ENCODE measurements at regions not wholly inside any gene's neighbourhood (a gene's known extent, or its start where the extent isn't known, plus 50 kb on each side); places are given as distances from the start of the nearest gene placed in this dataset.
"Not testable (repeated sequence)": the region's sequence is repeated elsewhere in the genome, so short reads cannot be mapped to it uniquely, and the experiment has no call there.

GRCh38 chr7:65550444-65550809 is 176.8 kb downstream of the ZNF92 start:
- ATAC-seq; BruUV-seq (replicated peaks); H3K27me3 ChIP-seq (ENCODE audit: control insufficient read depth, insufficient read depth, low read length); H3K36me3 ChIP-seq (ENCODE audit: control insufficient read depth, insufficient read depth, low read length); in situ Hi-C loops (cut with HindIII; ENCODE audit: low pct_unique_long_range_greater_than_20kb, low sequenced_read_pairs); H3K27ac ChIP-seq (ENCODE audit: low read length); CTCF ChIA-PET; H3K4me3 ChIP-seq (ENCODE audit: low read depth in 2 of 2, low read length in 2 of 2); H3K9me3 ChIP-seq (ENCODE audit: control insufficient read depth, insufficient read depth, low read depth, low read length); DNase-seq (ENCODE audit: low read depth, low spot score); H3K4me1 ChIP-seq (ENCODE audit: control insufficient read depth, insufficient read depth, low read length); intact Hi-C loops (cut with micrococcal nuclease; ENCODE audit: unreplicated experiment); POLR2A ChIA-PET: not testable (repeated sequence)

- intact Hi-C loops (cut with micrococcal nuclease; ENCODE audit: unreplicated experiment); BruUV-seq (replicated peaks); POLR2A ChIA-PET; ATAC-seq; H3K4me1 ChIP-seq (ENCODE audit: control insufficient read depth, insufficient read depth, low read length); CTCF ChIA-PET; in situ Hi-C loops (cut with HindIII; ENCODE audit: low pct_unique_long_range_greater_than_20kb, low sequenced_read_pairs); H3K9me3 ChIP-seq (ENCODE audit: control insufficient read depth, insufficient read depth, low read depth, low read length); H3K27ac ChIP-seq (ENCODE audit: low read length); H3K27me3 ChIP-seq (ENCODE audit: control insufficient read depth, insufficient read depth, low read length); H3K4me3 ChIP-seq (ENCODE audit: low read depth in 2 of 2, low read length in 2 of 2); H3K36me3 ChIP-seq (ENCODE audit: control insufficient read depth, insufficient read depth, low read length); DNase-seq (ENCODE audit: low read depth, low spot score): not testable (repeated sequence)
Observed at GRCh38 chr7:65551042-65551441, 177.4 kb downstream of the ZNF92 start.

DNA sequence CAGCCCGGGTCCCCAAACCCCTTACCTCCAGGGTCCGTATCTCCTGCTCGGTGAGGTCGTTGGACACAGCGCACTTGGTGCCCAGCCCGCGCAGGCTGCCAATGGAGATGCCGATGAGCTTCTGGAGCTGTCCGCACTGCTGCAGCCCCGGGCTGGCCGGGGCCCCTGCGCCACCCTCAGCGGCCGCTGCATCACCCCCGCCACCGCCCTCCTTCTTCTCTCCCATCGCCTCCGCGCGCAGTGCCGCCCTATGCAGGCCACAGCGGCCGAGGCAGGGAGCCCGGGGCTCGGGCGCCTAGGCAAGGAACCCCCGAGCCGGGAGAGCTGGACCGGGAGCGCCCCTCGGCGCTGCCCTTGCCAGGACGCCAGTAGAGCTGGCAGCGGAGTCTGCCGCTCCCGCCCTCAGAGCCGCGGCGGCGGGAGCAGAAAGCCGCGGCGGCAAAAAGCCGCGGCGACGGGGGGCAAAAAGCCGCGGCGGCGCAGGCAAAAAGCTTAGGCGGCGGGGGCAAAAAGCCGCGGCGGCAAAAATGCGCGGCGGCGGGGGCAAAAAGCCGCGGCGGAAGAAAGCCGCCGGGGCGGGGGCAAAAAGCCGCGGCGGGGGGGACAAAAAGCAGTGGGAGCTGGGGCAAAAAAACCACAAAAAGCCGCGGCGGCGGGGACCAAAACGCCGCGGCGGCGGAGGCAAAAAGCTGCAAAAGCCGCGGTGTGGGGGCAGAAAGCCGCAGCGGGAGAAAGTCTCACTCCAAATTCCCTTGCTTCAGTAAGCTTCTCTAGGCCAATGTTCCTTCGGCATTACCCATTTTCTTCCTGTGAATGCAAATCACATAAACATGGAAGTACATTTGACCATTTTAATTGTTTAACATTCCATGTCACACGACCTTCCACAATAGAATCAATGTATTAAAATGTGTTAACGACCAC is 181.2 kb downstream of the ZNF92 start:
- H3K36me3 ChIP-seq (ENCODE audit: control insufficient read depth, insufficient read depth, low read length); H3K27ac ChIP-seq (ENCODE audit: low read length); H3K4me3 ChIP-seq (ENCODE audit: low read depth in 2 of 2, low read length in 2 of 2); in situ Hi-C loops (cut with HindIII; ENCODE audit: low pct_unique_long_range_greater_than_20kb, low sequenced_read_pairs); POLR2A ChIA-PET; intact Hi-C loops (cut with micrococcal nuclease; ENCODE audit: unreplicated experiment); CTCF ChIA-PET; BruUV-seq (replicated peaks); DNase-seq (ENCODE audit: low read depth, low spot score); H3K27me3 ChIP-seq (ENCODE audit: control insufficient read depth, insufficient read depth, low read length); H3K9me3 ChIP-seq (ENCODE audit: control insufficient read depth, insufficient read depth, low read depth, low read length); H3K4me1 ChIP-seq (ENCODE audit: control insufficient read depth, insufficient read depth, low read length): not testable (repeated sequence)
- ATAC-seq, result peak; percentile 75

DNA sequence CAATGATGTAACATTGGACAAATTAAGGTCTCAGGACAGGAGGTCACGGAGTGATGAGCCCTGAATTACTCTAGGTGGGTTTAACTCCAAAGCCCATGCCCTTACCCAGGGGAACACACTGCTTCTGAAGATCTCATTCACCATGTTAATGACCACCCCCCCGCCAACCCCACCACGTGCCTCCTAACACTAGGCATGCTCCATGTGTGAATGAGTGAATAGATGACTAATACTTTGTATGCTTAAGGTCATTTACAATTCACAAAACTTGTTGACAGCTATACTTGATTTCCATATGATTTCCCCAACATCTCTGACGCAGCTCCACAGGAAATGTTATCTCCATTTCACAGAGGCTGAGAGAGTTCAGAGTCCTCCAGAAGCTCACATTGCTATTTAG is 184.9 kb downstream of the ZNF92 start:
- intact Hi-C loops (cut with micrococcal nuclease; ENCODE audit: unreplicated experiment); H3K36me3 ChIP-seq (ENCODE audit: control insufficient read depth, insufficient read depth, low read length); H3K4me3 ChIP-seq (ENCODE audit: low read depth in 2 of 2, low read length in 2 of 2); CTCF ChIA-PET; ATAC-seq; DNase-seq (ENCODE audit: low read depth, low spot score); H3K9me3 ChIP-seq (ENCODE audit: control insufficient read depth, insufficient read depth, low read depth, low read length); POLR2A ChIA-PET; H3K27ac ChIP-seq (ENCODE audit: low read length); BruUV-seq (replicated peaks); H3K4me1 ChIP-seq (ENCODE audit: control insufficient read depth, insufficient read depth, low read length); H3K27me3 ChIP-seq (ENCODE audit: control insufficient read depth, insufficient read depth, low read length); in situ Hi-C loops (cut with HindIII; ENCODE audit: low pct_unique_long_range_greater_than_20kb, low sequenced_read_pairs): not testable (repeated sequence)

DNA sequence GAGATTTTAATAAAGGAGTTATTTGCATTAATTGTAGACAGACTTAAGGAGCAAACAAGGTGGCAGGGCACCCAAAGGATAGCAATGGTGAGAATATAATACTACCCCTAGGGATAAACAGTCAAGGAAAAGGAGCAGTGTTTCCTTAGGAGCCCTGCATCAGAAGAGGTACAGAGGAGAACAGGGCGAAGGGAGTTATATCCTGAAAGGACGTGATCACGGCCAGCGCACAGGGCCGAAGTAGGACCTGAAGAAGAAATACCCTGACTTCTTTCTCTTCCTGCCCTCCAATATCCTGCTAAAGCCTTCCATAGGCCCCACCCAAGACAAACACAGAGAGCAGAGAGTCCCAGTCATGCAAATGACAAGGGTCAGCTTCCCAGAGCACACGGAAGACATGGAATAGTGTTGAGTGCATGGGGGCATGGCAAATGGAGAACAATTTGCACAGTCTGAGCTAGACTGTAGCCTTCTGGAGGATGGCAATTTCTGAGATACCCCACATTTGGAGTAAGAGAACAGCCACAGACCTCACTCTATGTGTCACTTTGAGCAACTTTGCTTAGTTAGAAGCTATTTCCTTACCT is 188.2 kb downstream of the ZNF92 start:
- H3K4me1 ChIP-seq (ENCODE audit: control insufficient read depth, insufficient read depth, low read length); H3K27me3 ChIP-seq (ENCODE audit: control insufficient read depth, insufficient read depth, low read length); H3K27ac ChIP-seq (ENCODE audit: low read length); CTCF ChIA-PET; intact Hi-C loops (cut with micrococcal nuclease; ENCODE audit: unreplicated experiment); H3K9me3 ChIP-seq (ENCODE audit: control insufficient read depth, insufficient read depth, low read depth, low read length); H3K36me3 ChIP-seq (ENCODE audit: control insufficient read depth, insufficient read depth, low read length); POLR2A ChIA-PET; DNase-seq (ENCODE audit: low read depth, low spot score); H3K4me3 ChIP-seq (ENCODE audit: low read depth in 2 of 2, low read length in 2 of 2); in situ Hi-C loops (cut with HindIII; ENCODE audit: low pct_unique_long_range_greater_than_20kb, low sequenced_read_pairs); BruUV-seq (replicated peaks): not testable (repeated sequence)
- ATAC-seq, result 0 out of 2 replicates have a peak, but pooled peaks have one; percentile 59

DNA sequence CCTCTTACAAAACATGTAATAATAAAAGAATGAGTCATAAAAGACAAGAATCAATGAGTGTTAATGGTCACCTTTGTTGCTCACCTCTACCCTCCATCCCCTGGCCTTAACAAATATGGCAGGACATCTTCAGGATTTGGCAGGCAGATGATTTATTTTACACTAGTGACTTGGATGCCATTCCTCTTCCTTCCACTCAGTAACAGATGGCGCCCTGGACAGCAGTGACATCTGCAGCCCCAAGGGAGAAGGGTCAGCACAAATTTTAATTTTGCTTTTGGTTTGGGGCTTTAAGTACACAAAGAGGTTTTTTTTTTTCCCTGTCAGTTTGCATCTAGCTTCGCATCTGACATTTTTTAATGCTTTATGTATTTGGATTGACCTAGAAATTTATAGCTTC is 188.9 kb downstream of the ZNF92 start:
- BruUV-seq (replicated peaks); DNase-seq (ENCODE audit: low read depth, low spot score); H3K27ac ChIP-seq (ENCODE audit: low read length); intact Hi-C loops (cut with micrococcal nuclease; ENCODE audit: unreplicated experiment); H3K27me3 ChIP-seq (ENCODE audit: control insufficient read depth, insufficient read depth, low read length); in situ Hi-C loops (cut with HindIII; ENCODE audit: low pct_unique_long_range_greater_than_20kb, low sequenced_read_pairs); CTCF ChIA-PET; POLR2A ChIA-PET; H3K4me3 ChIP-seq (ENCODE audit: low read depth in 2 of 2, low read length in 2 of 2); H3K9me3 ChIP-seq (ENCODE audit: control insufficient read depth, insufficient read depth, low read depth, low read length); H3K36me3 ChIP-seq (ENCODE audit: control insufficient read depth, insufficient read depth, low read length); H3K4me1 ChIP-seq (ENCODE audit: control insufficient read depth, insufficient read depth, low read length): not testable (repeated sequence)
- peak; percentile 94 for ATAC-seq

- DNase-seq (ENCODE audit: low read depth, low spot score); H3K4me1 ChIP-seq (ENCODE audit: control insufficient read depth, insufficient read depth, low read length); H3K4me3 ChIP-seq (ENCODE audit: low read depth in 2 of 2, low read length in 2 of 2); CTCF ChIA-PET; BruUV-seq (replicated peaks); in situ Hi-C loops (cut with HindIII; ENCODE audit: low pct_unique_long_range_greater_than_20kb, low sequenced_read_pairs); H3K9me3 ChIP-seq (ENCODE audit: control insufficient read depth, insufficient read depth, low read depth, low read length); intact Hi-C loops (cut with micrococcal nuclease; ENCODE audit: unreplicated experiment); POLR2A ChIA-PET; H3K27ac ChIP-seq (ENCODE audit: low read length); H3K27me3 ChIP-seq (ENCODE audit: control insufficient read depth, insufficient read depth, low read length); H3K36me3 ChIP-seq (ENCODE audit: control insufficient read depth, insufficient read depth, low read length); ATAC-seq: not testable (repeated sequence)
Observed at GRCh38 chr7:65563333-65563732, 189.7 kb downstream of the ZNF92 start.
